HepG2 (cell line): ENCODE measurements at regions not wholly inside any gene's neighbourhood (a gene's known extent, or its start where the extent isn't known, plus 50 kb on each side); places are given as distances from the start of the nearest gene placed in this dataset.

ENCODE experiments used
- ELF1 ChIP-seq: sonication (generic); formaldehyde crosslinking; IDR thresholded peaks from 2 replicates; pipeline ENCODE4 v1.4.0; 2020; ENCODE audit warnings: missing genetic modification reagents
- FOXA1 ChIP-seq, 2 experiments: fragments of 450-650 bp in 1 of 2; sonication (generic) in 1 of 2; formaldehyde crosslinking in 1 of 2; IDR thresholded peaks; 2 replicates each; pipeline versions ENCODE4 v1.4.0 to v1.6.1; 2016 to 2020; ENCODE audit warnings: missing genetic modification reagents in 1 of 2
- FOXA3 ChIP-seq: IDR thresholded peaks from 2 replicates; pipeline ENCODE4 v1.6.1; 2016; ENCODE audit warnings: missing genetic modification reagents, missing compliant biosample characterization
- FOXP1 ChIP-seq, 2 experiments: fragments of 450-650 bp in 1 of 2; IDR thresholded peaks; 2 replicates each; pipeline ENCODE4 v1.6.1; 2017 to 2018; ENCODE audit warnings: antibody characterized with exemption in 1 of 2
- POLR2A ChIP-seq, 2 experiments: IDR thresholded peaks; 2 replicates each; pipeline ENCODE4 v1.6.1; 2011; ENCODE audit warnings: low read depth in 2 of 2, low read length in 2 of 2, mild to moderate bottlenecking in 1 of 2, moderate library complexity in 1 of 2; ENCODE audit not compliant: insufficient read depth in 1 of 2
- POLR2G ChIP-seq: fragments of 200-400 bp; formaldehyde crosslinking; IDR thresholded peaks from 2 replicates; pipeline ENCODE4 v1.6.1; 2018; ENCODE audit warnings: mild to moderate bottlenecking, low read depth, low read length, moderate library complexity
- YY1 ChIP-seq: IDR thresholded peaks from 2 replicates; pipeline ENCODE4 v1.6.1; 2011; ENCODE audit warnings: low read length, low read depth, moderate library complexity, mild to moderate bottlenecking; ENCODE audit not compliant: insufficient read depth, insufficient replicate concordance
- ZBTB20 ChIP-seq: sonication (generic); formaldehyde crosslinking; IDR thresholded peaks from 2 replicates; pipeline ENCODE4 v1.8.1; 2023; ENCODE audit warnings: missing genetic modification reagents, low read depth, mild to moderate bottlenecking, borderline replicate concordance
- ZNF629 ChIP-seq: sonication (generic); formaldehyde crosslinking; conservative IDR thresholded peaks from 2 replicates; pipeline ENCODE4 v1.5.0; 2020; ENCODE audit warnings: missing genetic modification reagents
- TF ChIP-seq, protein P1 (sequence below): sonication (generic); formaldehyde crosslinking; IDR thresholded peaks from 2 replicates; pipeline ENCODE4 v1.4.0; 2020; ENCODE audit warnings: low read depth, missing genetic modification reagents
- TF ChIP-seq, protein P2 (sequence below): sonication (generic); formaldehyde crosslinking; IDR thresholded peaks from 2 replicates; pipeline ENCODE4 v1.5.0; 2020; ENCODE audit warnings: mild to moderate bottlenecking, missing genetic modification reagents, moderate library complexity
- TF ChIP-seq, protein P3 (sequence below): sonication (generic); formaldehyde crosslinking; IDR thresholded peaks from 2 replicates; pipeline ENCODE4 v1.5.1; 2020; ENCODE audit warnings: missing genetic modification reagents, mild to moderate bottlenecking, borderline replicate concordance
- TF ChIP-seq, protein P4 (sequence below): sonication (generic); formaldehyde crosslinking; IDR thresholded peaks from 2 replicates; pipeline ENCODE4 v1.4.0; 2020; ENCODE audit warnings: mild to moderate bottlenecking, missing genetic modification reagents
- TF ChIP-seq, protein P5 (sequence below): sonication (generic); formaldehyde crosslinking; IDR thresholded peaks from 2 replicates; pipeline ENCODE4 v1.4.0; 2020; ENCODE audit warnings: missing genetic modification reagents, mild to moderate bottlenecking, borderline replicate concordance

DNA sequence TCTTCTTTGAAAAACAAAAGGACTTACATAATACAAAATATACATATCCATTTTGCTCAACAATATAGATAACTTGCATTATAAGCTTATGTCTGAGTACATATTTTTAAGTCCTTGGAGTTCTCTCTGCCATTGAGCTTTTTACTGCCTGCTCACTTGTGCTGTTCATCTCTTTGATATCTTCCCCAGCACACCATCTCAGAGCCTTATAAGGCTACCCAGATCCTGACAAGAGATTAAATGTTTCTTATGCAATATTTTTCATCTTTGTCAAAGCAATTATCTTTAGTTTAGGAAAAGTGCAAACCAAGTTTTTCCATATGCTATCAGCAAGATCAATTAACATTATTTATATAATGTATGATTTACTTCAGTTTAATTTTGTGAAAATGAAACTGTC is 60.7 kb upstream of the ITGA1 start:
- TF ChIP-seq POLR2G = no peak
- no peak for TF ChIP-seq ZNF629 (CRISPR knock-in tag)
- TF ChIP-seq FOXP1 (IDR thresholded peaks at IDR 0.05) = no peak
- TF ChIP-seq FOXP1 (CRISPR knock-in tag; IDR thresholded peaks at IDR 0.05) = no peak
- TF ChIP-seq POLR2A (IDR thresholded peaks at IDR 0.05; ENCODE audit: insufficient read depth in 1 of 2, low read depth in 2 of 2, low read length in 2 of 2) = no peak
- TF ChIP-seq, protein P1, sequence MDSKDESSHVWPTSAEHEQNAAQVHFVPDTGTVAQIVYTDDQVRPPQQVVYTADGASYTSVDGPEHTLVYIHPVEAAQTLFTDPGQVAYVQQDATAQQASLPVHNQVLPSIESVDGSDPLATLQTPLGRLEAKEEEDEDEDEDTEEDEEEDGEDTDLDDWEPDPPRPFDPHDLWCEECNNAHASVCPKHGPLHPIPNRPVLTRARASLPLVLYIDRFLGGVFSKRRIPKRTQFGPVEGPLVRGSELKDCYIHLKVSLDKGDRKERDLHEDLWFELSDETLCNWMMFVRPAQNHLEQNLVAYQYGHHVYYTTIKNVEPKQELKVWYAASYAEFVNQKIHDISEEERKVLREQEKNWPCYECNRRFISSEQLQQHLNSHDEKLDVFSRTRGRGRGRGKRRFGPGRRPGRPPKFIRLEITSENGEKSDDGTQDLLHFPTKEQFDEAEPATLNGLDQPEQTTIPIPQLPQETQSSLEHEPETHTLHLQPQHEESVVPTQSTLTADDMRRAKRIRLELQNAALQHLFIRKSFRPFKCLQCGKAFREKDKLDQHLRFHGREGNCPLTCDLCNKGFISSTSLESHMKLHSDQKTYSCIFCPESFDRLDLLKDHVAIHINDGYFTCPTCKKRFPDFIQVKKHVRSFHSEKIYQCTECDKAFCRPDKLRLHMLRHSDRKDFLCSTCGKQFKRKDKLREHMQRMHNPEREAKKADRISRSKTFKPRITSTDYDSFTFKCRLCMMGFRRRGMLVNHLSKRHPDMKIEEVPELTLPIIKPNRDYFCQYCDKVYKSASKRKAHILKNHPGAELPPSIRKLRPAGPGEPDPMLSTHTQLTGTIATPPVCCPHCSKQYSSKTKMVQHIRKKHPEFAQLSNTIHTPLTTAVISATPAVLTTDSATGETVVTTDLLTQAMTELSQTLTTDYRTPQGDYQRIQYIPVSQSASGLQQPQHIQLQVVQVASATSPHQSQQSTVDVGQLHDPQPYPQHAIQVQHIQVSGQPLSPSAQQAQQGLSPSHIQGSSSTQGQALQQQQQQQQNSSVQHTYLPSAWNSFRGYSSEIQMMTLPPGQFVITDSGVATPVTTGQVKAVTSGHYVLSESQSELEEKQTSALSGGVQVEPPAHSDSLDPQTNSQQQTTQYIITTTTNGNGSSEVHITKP (CRISPR knock-in tag) = no peak
- no peak for TF ChIP-seq FOXA3
- TF ChIP-seq, protein P2, sequence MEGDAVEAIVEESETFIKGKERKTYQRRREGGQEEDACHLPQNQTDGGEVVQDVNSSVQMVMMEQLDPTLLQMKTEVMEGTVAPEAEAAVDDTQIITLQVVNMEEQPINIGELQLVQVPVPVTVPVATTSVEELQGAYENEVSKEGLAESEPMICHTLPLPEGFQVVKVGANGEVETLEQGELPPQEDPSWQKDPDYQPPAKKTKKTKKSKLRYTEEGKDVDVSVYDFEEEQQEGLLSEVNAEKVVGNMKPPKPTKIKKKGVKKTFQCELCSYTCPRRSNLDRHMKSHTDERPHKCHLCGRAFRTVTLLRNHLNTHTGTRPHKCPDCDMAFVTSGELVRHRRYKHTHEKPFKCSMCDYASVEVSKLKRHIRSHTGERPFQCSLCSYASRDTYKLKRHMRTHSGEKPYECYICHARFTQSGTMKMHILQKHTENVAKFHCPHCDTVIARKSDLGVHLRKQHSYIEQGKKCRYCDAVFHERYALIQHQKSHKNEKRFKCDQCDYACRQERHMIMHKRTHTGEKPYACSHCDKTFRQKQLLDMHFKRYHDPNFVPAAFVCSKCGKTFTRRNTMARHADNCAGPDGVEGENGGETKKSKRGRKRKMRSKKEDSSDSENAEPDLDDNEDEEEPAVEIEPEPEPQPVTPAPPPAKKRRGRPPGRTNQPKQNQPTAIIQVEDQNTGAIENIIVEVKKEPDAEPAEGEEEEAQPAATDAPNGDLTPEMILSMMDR = no peak
- no peak for TF ChIP-seq ZBTB20
- no peak for TF ChIP-seq YY1
- TF ChIP-seq FOXA1 (IDR thresholded peaks at IDR 0.05) = no peak
- TF ChIP-seq FOXA1 (CRISPR knock-in tag; IDR thresholded peaks at IDR 0.05) = no peak
- TF ChIP-seq, protein P3, sequence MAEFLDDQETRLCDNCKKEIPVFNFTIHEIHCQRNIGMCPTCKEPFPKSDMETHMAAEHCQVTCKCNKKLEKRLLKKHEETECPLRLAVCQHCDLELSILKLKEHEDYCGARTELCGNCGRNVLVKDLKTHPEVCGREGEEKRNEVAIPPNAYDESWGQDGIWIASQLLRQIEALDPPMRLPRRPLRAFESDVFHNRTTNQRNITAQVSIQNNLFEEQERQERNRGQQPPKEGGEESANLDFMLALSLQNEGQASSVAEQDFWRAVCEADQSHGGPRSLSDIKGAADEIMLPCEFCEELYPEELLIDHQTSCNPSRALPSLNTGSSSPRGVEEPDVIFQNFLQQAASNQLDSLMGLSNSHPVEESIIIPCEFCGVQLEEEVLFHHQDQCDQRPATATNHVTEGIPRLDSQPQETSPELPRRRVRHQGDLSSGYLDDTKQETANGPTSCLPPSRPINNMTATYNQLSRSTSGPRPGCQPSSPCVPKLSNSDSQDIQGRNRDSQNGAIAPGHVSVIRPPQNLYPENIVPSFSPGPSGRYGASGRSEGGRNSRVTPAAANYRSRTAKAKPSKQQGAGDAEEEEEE (CRISPR knock-in tag) = no peak
- TF ChIP-seq, protein P4, sequence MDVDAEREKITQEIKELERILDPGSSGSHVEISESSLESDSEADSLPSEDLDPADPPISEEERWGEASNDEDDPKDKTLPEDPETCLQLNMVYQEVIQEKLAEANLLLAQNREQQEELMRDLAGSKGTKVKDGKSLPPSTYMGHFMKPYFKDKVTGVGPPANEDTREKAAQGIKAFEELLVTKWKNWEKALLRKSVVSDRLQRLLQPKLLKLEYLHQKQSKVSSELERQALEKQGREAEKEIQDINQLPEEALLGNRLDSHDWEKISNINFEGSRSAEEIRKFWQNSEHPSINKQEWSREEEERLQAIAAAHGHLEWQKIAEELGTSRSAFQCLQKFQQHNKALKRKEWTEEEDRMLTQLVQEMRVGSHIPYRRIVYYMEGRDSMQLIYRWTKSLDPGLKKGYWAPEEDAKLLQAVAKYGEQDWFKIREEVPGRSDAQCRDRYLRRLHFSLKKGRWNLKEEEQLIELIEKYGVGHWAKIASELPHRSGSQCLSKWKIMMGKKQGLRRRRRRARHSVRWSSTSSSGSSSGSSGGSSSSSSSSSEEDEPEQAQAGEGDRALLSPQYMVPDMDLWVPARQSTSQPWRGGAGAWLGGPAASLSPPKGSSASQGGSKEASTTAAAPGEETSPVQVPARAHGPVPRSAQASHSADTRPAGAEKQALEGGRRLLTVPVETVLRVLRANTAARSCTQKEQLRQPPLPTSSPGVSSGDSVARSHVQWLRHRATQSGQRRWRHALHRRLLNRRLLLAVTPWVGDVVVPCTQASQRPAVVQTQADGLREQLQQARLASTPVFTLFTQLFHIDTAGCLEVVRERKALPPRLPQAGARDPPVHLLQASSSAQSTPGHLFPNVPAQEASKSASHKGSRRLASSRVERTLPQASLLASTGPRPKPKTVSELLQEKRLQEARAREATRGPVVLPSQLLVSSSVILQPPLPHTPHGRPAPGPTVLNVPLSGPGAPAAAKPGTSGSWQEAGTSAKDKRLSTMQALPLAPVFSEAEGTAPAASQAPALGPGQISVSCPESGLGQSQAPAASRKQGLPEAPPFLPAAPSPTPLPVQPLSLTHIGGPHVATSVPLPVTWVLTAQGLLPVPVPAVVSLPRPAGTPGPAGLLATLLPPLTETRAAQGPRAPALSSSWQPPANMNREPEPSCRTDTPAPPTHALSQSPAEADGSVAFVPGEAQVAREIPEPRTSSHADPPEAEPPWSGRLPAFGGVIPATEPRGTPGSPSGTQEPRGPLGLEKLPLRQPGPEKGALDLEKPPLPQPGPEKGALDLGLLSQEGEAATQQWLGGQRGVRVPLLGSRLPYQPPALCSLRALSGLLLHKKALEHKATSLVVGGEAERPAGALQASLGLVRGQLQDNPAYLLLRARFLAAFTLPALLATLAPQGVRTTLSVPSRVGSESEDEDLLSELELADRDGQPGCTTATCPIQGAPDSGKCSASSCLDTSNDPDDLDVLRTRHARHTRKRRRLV (CRISPR knock-in tag) = no peak
- TF ChIP-seq, protein P5, sequence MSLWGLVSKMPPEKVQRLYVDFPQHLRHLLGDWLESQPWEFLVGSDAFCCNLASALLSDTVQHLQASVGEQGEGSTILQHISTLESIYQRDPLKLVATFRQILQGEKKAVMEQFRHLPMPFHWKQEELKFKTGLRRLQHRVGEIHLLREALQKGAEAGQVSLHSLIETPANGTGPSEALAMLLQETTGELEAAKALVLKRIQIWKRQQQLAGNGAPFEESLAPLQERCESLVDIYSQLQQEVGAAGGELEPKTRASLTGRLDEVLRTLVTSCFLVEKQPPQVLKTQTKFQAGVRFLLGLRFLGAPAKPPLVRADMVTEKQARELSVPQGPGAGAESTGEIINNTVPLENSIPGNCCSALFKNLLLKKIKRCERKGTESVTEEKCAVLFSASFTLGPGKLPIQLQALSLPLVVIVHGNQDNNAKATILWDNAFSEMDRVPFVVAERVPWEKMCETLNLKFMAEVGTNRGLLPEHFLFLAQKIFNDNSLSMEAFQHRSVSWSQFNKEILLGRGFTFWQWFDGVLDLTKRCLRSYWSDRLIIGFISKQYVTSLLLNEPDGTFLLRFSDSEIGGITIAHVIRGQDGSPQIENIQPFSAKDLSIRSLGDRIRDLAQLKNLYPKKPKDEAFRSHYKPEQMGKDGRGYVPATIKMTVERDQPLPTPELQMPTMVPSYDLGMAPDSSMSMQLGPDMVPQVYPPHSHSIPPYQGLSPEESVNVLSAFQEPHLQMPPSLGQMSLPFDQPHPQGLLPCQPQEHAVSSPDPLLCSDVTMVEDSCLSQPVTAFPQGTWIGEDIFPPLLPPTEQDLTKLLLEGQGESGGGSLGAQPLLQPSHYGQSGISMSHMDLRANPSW (CRISPR knock-in tag) = no peak
- no peak for TF ChIP-seq ELF1
